ENCODE measurements at regions not wholly inside any gene's neighbourhood (a gene's known extent, or its start where the extent isn't known, plus 50 kb on each side); places are given as distances from the start of the nearest gene placed in this dataset.
A peak's percentile ranks its signal among the peaks of the same experiment; 100 is the strongest.
"Not testable (repeated sequence)": the region's sequence is repeated elsewhere in the genome, so short reads cannot be mapped to it uniquely, and the experiment has no call there.

DNA sequence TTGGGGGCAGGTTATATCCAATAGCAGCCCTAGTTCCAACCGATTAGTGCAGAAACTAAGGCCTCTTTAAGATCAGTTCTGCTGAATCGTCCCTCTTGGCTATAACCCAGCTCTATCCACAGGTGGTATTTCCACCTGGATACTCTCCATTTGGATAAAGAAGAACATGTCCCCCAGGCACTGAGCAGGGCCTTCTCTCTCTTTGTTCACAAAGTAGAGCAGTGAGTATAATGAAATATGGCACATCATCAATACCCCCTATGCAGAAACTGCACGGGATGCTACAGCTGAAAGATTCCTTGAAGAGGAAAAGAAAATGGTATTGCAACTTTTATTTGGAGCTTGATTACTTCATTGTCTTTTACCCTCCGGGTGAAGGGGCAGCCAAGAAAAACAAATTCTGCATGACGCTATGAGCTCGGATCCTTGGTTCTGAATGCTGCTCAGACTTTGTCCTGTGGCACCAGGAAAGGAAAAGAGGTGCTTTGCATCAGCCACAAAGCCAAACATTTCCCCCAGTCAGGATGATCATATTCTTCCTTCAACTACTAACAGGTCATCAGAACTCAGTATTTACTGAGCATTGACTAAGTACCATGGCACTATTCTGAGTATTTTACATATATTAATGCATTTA lies 399.7 kb downstream of the NPIPA8 start:
- DNase-seq, result no peak

- no peak for DNase-seq
These were observed 406.3 kb downstream of the NPIPA8 start for GRCh38 chr16:17930280-17930679.

DNA sequence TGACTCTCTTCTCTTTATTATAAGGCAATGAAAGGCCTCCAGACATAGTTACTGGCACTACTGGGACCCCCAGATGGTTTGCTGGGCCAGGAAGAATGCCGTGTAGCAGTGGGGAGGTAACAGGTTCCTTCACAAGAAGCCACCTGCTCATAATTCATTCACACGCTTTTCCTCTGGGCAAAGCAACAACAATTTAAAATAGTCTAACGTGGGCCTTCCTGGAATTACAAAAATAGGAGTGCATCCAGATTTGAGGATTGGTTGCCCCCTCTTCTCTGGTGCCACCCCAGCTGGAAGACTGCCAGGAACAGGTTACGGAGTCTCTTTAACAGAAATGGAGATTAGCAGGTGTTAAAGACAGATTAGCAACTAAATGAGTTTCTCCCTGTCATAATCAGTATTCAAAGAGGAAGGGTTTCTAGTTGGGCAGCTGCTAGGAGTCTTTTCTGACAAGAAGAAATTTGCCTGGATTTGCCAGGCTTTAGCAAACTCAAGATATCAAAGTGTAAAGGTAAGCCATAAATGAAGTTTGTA lies 409.6 kb downstream of the NPIPA8 start:
- DNase-seq, result no peak

- DNase-seq, result no peak
These were observed 410.1 kb downstream of the NPIPA8 start for GRCh38 chr16:17926461-17926860.

- DNase-seq, result no peak
These were observed 410.8 kb downstream of the NPIPA8 start for GRCh38 chr16:17925761-17926160.

DNA sequence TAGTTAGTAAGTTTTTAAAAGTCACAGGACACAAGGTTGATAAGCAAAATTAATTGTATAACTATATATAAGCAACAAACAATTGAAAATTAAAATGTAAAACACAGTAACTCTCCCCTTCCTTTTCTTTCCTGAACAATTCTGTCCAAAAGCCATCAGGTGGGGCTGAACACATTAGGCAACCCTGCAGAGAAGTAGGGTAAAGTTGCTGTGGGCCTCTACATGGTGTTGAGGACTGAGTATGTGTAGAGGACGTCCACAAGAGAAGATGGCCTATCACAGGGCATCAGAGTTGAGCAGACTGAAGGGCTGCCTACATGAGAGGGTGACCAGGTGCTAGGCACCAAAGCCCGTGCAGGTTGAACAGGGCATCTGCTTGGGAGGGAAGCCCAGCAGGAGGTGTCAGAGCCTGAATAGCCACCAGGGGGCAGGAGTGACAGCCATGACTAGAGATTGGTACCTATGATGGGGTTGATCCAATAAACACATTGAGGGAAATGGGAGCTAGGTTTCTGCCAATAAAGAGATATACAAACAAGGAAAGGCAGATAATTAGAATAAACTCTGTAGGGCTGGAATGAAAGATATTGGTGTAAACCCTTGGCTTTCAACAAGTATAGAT lies 415.1 kb downstream of the NPIPA8 start:
- DNase-seq, result peak; percentile 63 to 74

DNA sequence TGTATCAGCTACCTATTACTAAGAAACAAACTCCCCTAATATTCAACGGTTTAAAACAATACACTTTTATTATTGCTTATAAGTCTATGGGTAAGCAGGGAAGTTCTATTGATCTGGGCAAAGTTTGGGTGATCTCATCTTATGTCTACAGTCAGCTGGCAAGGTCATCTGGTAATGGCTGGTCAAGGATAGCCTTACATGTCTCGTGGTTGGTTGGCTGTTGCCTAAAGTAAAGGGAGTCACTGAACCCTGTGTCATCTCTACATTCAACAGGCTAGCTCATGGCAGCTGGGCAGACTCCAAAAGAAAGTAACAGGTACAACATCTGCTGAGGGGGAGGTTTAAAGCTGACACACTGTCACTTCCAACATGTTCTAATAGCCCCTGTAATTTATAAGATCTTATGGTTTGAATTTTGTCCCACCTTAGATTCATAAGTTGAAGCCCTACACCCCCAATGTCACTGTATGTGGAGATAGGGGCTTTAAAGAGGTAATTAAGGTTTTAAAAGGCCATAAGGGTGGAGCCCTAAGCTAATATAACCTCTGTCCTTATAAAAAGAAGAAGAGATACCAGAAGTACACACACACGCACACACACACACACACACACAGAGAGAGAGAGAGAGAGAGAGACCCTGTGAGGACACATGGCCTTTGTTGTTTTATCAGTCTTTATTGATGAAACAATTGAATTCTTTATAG lies 419.1 kb downstream of the NPIPA8 start:
- DNase-seq, result no peak

GRCh38 chr16:17915791-17916190 lies 420.7 kb downstream of the NPIPA8 start:
- DNase-seq, result no peak

DNA sequence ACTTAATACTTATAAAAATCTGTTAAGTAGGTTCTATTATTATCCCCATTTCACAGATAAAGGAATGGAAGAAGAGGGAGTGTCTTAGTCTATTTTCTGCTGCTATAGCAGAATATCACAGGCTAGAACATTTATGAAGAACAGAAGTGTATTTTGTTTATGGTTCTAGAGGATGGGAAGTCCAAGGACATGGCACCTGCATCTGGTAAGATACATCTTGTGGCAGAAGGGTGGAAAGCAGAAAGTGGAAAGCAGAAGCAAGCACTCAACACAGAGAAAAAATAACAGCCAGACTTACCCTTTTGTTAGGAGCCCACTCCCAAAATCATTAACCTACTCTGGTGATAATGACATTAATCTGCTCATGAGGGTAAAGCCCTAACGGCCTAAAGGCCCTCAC lies 422.4 kb downstream of the NPIPA8 start:
- DNase-seq, result no peak

- DNase-seq, result not testable (repeated sequence)
These were observed 425.0 kb downstream of the NPIPA8 start for GRCh38 chr16:17911578-17911977.

DNA sequence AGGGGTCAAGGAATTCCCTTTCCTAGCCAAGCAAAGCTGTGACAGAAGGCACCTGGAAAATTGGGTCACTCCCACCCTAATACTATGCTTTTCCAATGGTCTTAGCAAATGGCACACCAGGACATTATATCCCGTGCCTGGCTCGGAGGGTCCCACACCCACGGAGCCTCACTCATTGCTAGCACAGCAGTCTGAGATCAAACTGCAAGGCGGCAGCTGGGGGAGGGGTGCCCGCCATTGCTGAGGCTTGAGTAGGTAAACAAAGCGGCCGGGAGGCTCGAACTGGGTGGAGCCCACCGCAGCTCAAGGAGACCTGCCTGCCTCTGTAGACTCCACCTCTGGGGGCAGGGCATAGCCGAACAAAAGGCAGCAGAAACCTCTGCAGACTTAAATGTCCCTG lies 429.9 kb downstream of the NPIPA8 start:
- not testable (repeated sequence) for DNase-seq

DNA sequence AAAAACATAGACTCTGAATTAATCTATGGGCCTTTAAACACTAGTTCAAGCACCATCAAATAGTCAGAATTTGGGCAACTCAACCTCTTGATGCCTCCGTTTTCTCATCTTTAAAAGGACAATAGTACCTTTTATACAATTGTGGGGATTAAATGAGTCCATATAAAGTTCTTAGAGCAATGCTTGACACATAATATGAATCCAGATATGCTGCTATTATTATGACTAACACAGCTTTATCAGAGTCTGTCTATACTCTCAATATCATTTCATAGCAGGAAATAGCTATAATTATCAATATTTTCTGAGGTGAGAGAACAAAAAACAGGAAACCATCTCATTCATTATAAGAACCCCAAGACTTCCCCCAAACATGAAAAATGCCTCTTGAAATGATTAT lies 430.5 kb upstream of the XYLT1 start:
- DNase-seq, result no peak

- no peak for DNase-seq
These were observed 428.4 kb upstream of the XYLT1 start for GRCh38 chr16:17899141-17899540.

- no peak for DNase-seq
These were observed 417.2 kb upstream of the XYLT1 start for GRCh38 chr16:17887963-17888362.

GRCh38 chr16:17885659-17886207 lies 415.0 kb upstream of the XYLT1 start:
- no peak for DNase-seq

DNA sequence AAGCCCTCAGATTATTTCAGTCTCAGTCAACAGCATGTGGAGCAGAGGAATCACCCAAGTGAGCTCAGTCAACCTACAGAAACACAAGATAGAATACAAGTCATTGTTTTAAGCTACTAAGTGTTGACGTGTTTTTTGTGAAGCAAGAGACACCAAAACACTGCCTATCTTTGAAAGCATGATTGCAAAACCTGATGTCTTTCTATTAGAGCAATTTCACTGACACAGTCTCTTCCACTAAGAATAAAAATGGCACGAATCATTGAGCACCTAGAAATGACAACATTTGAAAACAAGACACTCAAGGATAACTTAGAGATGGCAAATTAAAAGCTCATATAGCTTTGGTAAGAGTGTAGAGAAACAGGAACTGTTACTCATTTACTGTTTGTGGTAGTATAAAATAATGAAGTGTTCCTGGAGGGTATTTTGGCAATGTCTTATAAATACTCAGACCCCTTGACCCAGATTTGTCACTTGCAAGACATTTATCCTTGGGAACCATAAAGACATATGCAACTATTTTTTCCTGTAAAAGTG lies 407.1 kb upstream of the XYLT1 start:
- DNase-seq, result no peak

DNA sequence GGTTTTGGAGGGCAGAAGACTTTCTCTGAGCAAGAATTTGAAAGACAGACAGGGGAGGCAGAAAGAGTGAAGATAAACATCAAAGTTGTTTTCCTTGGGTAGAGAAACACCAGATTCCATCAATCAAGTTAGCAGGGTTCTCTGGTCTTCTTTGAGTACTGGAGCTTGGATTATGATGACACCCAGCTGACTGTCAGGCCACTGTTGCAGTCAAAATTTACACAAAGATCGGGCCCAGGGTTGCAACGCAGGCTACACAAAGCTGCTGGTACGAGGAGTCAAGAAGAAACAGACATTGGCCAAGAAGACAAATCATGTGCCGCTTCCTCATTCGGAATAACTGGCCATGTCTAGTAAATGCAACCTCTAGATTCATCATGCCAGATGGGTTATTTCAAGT lies 396.2 kb upstream of the XYLT1 start:
- no peak for DNase-seq

DNA sequence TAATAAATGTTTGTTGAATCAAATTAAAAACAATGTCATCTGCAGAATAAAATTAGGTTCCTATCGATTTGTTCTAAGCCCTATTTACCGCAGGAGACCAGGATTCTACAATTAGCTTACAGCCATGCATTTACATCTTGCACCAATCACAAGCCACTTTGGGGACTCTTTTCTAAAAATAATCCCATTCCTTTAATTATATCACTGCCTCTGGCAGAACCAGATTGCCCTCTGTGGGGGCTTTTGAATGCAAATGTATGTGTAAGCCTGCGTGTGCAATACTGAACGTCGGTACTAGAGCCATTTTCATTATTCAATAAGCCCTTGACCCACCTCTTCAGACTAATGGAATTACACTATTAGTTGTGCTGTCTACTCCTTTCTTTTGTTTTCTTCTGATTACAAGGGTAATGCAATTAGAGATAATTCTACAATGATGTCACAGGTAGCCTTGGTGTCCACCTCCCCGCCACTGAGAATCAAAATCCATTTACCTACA lies 391.3 kb upstream of the XYLT1 start:
- no peak for DNase-seq

DNA sequence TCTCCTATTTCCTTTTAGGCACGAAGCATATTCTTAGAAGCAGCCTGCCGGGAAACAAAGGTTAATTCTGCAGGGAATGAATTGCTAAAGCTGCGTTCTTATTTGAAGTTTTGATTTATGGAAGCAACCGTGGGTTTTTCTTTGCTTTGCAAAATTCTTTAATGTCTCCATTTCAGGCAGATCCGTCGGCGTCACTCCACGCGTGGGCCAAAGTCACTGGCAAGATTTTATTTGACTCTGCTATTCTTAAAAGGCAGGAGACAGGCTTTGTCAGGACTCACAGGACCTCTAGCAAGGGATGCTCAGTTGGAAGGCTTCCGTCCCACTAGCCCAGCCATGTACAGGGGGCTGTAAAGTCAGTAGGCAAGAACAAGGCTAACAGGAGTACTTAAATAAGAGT lies 387.3 kb upstream of the XYLT1 start:
- DNase-seq, result no peak

- no peak for DNase-seq
These were observed 383.2 kb upstream of the XYLT1 start for GRCh38 chr16:17853958-17854357.

DNA sequence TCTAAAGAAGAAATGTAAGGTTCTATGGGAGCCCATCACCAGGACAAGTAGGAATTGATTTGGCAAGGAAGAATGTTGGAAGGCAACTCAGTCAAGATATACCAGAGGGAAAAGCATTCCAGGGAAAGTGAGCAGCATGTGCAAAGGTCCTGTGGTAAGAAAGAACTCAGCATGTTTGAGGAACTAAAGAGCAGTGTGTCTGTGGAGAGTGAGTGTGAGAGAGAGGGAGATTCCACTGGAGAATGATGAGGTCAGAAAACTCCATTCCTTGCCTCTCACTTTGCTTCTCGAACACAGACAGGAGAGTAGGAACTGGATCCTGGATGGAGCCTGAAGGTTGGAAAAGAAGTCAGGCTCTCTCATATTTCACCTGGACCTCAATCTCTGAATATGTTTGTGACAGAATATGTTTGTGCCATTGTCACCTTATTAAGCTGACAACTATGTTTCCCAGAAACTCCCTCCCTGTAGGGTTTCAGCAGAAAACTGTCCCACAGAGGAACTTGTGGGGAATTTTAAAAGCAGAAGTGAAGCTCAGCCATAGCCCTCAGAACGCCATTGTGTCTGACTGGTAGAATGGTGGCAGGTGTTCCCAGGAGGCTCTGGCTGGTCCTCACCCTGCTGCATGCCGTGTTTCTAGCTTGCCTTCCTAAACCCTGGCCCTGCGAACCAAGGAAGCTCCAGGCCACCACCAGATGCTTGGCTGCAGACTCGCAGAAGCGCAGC lies 382.4 kb upstream of the XYLT1 start:
- no peak for DNase-seq

- no peak for DNase-seq
These were observed 380.0 kb upstream of the XYLT1 start for GRCh38 chr16:17850581-17851250.
